ENCODE measurements at regions not wholly inside any gene's neighbourhood (a gene's known extent, or its start where the extent isn't known, plus 50 kb on each side); places are given as distances from the start of the nearest gene placed in this dataset.

DNA sequence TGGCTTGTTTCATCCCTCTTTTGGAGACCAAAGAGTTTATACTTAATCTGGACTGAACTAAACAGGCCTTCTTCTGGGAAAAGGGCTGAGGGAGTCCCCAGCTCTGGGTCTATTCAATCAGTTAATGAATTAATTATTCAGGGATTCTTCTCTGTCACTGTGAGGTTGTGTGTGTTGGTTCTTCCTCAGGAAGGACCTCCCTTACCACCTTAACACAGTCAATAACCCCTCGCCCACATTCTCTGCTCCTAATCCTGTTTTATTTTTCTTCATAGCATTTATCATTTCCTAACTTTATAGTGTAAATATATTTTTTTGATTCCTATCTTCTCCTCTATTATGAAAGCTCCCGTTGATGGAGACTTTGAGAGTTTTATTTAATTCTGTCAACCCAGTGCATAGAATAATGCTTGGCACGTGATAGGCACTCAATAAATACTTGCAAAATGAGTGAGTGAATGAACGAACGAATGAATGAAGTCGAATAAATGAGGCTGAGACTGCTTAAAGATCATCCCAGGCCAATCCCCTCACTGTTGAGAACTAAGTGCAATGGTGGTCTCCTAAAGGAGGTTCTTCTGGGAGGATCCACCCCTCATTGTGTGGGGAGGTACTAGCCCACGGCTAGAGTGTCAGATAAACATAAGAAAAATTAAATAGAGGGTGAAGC, 179.6 kb upstream of the JARID2 start:
- TF ChIP-seq ZFP3 (CRISPR knock-in tag; IDR thresholded peaks at IDR 0.05): no peak
- no peak for ATAC-seq

DNA sequence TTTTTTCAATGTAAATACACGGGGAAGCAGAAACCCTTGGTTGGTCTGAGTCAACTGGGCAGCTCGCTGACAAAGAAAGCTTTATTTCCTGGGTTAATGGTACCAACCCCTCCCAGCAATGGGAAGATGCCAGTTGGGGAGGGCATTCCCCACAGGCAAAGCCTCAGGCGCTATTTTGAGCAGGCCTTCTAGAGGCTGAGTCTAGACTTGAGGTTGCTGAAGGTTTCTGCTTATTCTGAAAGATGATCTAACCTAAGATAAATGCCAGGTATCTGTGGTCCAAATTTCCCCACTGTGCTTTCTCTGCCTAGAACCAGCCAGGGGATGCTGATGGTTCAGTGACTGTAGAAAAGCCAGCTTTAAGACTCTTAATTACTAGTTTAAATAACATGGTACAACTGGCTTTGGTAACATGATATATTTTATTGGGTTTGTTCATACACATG, 172.5 kb upstream of the JARID2 start:
- TF ChIP-seq ISL1 (CRISPR knock-in tag; IDR thresholded peaks at IDR 0.05) (no peak), ARNTL (CRISPR knock-in tag; IDR thresholded peaks at IDR 0.05; ENCODE audit: borderline replicate concordance, low read depth) (no peak), TOX (CRISPR knock-in tag; IDR thresholded peaks at IDR 0.05; ENCODE audit: borderline replicate concordance) (no peak), CSDC2 (CRISPR knock-in tag; IDR thresholded peaks at IDR 0.05) (no peak), ZC3H10 (CRISPR knock-in tag; IDR thresholded peaks at IDR 0.05) (no peak), ESRRG (CRISPR knock-in tag; IDR thresholded peaks at IDR 0.05) (no peak), BACH2 (CRISPR knock-in tag; IDR thresholded peaks at IDR 0.05; ENCODE audit: borderline replicate concordance) (no peak), PPARA (CRISPR knock-in tag; IDR thresholded peaks at IDR 0.05; ENCODE audit: borderline replicate concordance) (no peak), ZFP3 (CRISPR knock-in tag; IDR thresholded peaks at IDR 0.05) (no peak), OSR1 (CRISPR knock-in tag; IDR thresholded peaks at IDR 0.05) (no peak), SNAI2 (CRISPR knock-in tag; IDR thresholded peaks at IDR 0.05) (no peak), TCF4 (CRISPR knock-in tag; IDR thresholded peaks at IDR 0.05; ENCODE audit: borderline replicate concordance) (no peak)
- TF ChIP-seq, protein P1, sequence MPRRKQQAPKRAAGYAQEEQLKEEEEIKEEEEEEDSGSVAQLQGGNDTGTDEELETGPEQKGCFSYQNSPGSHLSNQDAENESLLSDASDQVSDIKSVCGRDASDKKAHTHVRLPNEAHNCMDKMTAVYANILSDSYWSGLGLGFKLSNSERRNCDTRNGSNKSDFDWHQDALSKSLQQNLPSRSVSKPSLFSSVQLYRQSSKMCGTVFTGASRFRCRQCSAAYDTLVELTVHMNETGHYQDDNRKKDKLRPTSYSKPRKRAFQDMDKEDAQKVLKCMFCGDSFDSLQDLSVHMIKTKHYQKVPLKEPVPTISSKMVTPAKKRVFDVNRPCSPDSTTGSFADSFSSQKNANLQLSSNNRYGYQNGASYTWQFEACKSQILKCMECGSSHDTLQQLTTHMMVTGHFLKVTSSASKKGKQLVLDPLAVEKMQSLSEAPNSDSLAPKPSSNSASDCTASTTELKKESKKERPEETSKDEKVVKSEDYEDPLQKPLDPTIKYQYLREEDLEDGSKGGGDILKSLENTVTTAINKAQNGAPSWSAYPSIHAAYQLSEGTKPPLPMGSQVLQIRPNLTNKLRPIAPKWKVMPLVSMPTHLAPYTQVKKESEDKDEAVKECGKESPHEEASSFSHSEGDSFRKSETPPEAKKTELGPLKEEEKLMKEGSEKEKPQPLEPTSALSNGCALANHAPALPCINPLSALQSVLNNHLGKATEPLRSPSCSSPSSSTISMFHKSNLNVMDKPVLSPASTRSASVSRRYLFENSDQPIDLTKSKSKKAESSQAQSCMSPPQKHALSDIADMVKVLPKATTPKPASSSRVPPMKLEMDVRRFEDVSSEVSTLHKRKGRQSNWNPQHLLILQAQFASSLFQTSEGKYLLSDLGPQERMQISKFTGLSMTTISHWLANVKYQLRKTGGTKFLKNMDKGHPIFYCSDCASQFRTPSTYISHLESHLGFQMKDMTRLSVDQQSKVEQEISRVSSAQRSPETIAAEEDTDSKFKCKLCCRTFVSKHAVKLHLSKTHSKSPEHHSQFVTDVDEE (CRISPR knock-in tag; IDR thresholded peaks at IDR 0.05): no peak
- TF ChIP-seq, protein P2, sequence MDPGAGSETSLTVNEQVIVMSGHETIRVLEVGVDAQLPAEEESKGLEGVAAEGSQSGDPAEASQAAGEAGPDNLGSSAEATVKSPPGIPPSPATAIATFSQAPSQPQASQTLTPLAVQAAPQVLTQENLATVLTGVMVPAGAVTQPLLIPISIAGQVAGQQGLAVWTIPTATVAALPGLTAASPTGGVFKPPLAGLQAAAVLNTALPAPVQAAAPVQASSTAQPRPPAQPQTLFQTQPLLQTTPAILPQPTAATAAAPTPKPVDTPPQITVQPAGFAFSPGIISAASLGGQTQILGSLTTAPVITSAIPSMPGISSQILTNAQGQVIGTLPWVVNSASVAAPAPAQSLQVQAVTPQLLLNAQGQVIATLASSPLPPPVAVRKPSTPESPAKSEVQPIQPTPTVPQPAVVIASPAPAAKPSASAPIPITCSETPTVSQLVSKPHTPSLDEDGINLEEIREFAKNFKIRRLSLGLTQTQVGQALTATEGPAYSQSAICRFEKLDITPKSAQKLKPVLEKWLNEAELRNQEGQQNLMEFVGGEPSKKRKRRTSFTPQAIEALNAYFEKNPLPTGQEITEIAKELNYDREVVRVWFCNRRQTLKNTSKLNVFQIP (CRISPR knock-in tag; IDR thresholded peaks at IDR 0.05; ENCODE audit: borderline replicate concordance, low read depth): no peak
- TF ChIP-seq, protein P3, sequence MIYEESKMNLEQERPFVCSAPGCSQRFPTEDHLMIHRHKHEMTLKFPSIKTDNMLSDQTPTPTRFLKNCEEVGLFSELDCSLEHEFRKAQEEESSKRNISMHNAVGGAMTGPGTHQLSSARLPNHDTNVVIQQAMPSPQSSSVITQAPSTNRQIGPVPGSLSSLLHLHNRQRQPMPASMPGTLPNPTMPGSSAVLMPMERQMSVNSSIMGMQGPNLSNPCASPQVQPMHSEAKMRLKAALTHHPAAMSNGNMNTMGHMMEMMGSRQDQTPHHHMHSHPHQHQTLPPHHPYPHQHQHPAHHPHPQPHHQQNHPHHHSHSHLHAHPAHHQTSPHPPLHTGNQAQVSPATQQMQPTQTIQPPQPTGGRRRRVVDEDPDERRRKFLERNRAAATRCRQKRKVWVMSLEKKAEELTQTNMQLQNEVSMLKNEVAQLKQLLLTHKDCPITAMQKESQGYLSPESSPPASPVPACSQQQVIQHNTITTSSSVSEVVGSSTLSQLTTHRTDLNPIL (CRISPR knock-in tag; IDR thresholded peaks at IDR 0.05; ENCODE audit: low read depth): no peak
- TF ChIP-seq, protein P4, sequence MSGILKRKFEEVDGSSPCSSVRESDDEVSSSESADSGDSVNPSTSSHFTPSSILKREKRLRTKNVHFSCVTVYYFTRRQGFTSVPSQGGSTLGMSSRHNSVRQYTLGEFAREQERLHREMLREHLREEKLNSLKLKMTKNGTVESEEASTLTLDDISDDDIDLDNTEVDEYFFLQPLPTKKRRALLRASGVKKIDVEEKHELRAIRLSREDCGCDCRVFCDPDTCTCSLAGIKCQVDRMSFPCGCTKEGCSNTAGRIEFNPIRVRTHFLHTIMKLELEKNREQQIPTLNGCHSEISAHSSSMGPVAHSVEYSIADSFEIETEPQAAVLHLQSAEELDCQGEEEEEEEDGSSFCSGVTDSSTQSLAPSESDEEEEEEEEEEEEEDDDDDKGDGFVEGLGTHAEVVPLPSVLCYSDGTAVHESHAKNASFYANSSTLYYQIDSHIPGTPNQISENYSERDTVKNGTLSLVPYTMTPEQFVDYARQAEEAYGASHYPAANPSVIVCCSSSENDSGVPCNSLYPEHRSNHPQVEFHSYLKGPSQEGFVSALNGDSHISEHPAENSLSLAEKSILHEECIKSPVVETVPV (CRISPR knock-in tag; IDR thresholded peaks at IDR 0.05): no peak
- no peak for ATAC-seq

DNA sequence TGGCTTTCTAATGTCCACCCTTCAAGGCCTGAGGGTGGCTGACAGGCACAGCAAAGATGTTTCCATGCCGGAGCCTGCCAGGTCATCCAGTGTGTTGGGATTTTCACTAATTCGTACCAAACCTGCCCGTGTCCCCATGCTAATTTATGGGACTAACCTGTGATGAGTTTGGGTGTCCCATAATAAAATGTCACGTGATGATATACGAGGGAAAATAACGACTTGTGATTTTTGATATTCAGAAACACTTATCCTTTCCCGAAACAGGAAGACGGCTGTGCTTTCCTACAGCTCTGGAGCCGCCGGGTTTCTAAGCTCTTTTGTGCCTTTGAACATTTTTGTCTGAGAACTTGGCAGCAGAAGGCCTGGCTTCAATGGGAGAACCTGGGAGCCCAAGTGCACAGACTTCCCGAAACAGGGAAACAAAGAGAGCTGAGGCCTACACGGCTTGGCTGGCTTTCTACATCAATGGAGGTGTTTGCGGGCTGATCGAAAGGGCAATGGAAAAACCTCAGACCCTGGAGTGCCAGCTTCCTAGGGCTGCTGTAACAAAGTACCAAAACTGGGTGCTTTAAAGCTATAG, 171.9 kb upstream of the JARID2 start:
- ATAC-seq: no peak
- TF ChIP-seq ISL1 (CRISPR knock-in tag; IDR thresholded peaks at IDR 0.05): no peak
- TF ChIP-seq, protein P1 (CRISPR knock-in tag; IDR thresholded peaks at IDR 0.05): no peak
- no peak for TF ChIP-seq PPARA (CRISPR knock-in tag; IDR thresholded peaks at IDR 0.05; ENCODE audit: borderline replicate concordance)
- TF ChIP-seq, protein P4 (CRISPR knock-in tag; IDR thresholded peaks at IDR 0.05): no peak
- no peak for TF ChIP-seq ZNF8 (CRISPR knock-in tag; IDR thresholded peaks at IDR 0.05)
- TF ChIP-seq TCF4 (CRISPR knock-in tag; IDR thresholded peaks at IDR 0.05; ENCODE audit: borderline replicate concordance): no peak
- no peak for TF ChIP-seq ZC3H10 (CRISPR knock-in tag; IDR thresholded peaks at IDR 0.05)
